ENCODE measurements at regions not wholly inside any gene's neighbourhood (a gene's known extent, or its start where the extent isn't known, plus 50 kb on each side); places are given as distances from the start of the nearest gene placed in this dataset.

DNA sequence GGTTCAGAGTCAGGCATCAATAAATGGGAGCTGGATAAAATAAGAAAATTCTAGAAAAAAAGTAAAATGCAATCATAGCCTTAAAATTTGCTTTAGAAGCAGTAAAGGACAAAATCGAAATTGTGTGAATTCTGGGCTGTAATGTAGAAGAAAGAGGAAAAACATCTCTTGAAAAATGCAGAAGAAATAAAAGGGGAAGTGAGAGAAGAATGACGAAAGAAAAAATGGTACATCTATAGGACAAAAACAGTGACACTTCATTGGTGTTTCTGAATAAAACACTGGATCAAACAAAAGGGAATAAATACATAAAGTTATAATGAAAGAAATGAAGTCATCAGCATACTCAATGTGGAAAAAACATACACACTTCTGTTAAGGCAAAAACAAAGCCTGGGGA, 642.3 kb downstream of the ACTL7B start:
- no peak for DNase-seq

GRCh38 chr9:108212184-108212583, 643.6 kb downstream of the ACTL7B start:
- no peak for DNase-seq

- no peak for DNase-seq
Observed at GRCh38 chr9:108211411-108211955, 644.3 kb downstream of the ACTL7B start.

DNA sequence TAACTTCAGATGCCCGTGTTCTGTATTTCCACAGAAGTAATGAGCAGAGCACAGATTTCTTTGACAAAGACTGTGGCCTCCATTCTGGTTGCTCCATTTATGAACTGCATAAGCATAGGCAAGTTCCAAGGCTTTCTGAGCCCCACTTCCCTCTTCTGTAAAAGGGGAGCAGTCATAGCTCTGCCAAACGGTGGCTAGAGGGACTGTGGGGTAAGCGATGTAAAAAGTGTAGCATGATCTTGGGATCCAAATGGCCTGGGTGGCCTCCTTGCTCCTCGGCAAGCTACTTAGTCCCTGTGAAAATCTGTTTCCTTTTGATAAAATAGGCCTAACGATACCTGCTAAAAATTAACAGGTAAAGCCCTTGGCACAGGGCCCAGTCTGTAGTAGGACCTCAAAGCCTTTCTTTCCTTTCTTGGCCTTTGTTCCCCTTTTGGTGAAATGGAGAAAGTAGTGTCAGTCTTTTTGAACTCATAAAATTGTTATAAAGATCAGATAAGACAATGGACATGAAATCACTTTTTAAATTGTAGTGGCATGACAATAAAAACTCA, 646.6 kb downstream of the ACTL7B start:
- no peak for DNase-seq

DNA sequence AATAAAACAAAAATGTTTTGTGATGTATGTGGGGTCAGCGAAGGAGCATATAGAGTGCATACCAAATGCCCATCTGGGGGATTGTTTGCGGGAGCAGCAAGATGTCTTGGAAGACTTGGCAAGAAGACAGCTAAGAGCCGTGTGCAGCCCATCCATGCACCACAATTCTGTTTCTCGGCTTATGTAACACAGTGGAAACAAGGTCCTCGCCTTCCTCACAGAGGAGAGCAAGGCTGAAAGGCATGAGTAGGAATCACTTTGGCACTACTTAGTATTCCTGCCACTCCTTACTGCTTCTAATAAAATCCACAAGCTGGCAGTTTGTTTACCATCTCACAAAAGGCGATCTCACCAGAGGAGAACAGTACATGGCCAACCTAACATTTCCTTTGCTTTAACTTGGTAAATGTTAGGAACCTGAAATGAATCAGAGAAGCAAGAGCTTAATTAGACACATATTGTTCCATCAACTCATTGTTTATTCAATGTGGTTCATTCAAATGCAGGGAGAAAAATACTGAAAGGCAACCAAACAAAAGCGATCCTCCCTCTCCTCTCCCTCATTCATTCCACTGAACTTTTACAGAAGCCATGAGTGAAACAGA, 648.1 kb downstream of the ACTL7B start:
- DNase-seq = no peak

DNA sequence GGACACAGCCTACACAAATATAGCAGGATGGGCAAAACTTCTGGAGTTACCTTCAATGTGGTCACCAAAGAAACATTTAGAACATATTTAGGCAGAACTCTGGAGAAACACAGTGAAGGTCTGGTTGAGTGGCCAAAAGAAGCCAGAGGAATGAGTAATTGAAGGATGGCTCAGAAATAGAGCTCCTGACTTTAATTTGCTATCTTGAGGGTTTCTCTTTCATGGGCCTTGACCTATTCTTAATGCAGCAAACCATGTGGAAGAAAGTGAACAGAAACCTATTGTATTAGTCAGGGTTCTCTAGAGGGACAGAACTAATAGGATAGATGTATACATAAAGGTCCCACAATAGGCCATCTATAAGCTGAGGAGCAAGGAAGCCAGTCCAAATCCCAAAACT, 650.5 kb downstream of the ACTL7B start:
- DNase-seq = no peak

GRCh38 chr9:108197899-108198298, 657.9 kb downstream of the ACTL7B start:
- DNase-seq = no peak

GRCh38 chr9:108197008-108197365, 658.8 kb downstream of the ACTL7B start:
- no peak for DNase-seq

DNA sequence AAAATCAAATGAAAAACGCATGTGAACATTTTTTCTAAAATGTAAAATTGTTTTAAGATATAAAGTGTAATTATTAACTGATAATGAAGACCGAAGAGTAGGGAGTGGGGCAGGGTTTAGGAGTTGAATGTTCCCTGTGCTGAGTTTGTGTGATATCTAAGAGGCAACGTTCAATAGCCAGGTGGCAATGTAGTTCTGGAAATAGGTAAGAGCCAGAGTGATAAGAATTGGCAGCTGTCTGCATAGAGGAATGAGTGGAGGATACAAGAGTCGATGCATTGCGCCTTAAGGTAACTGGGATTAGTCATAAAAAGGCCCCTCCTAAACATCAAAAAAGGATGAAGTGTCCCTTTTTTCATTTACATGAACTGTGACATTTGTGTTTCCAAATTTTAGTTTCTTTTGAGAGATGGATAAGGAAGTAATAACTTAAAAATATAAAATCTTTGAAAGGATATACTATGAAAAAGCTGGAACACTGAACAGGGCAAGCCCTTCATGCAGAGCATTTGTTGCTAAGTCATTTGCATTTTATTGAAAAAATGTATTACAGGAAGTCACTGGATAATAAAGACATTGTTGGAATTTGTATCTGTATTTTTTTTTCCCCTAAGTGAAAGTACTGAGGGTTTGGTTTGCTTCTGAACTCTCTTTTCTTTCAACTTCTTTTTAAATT, 659.3 kb downstream of the ACTL7B start:
- DNase-seq = no peak

- no peak for DNase-seq
Observed at GRCh38 chr9:108194154-108194553, 661.6 kb downstream of the ACTL7B start.

GRCh38 chr9:108193026-108193710, 662.6 kb downstream of the ACTL7B start:
- DNase-seq = no peak

GRCh38 chr9:108191065-108191464, 664.7 kb downstream of the ACTL7B start:
- DNase-seq = no peak

- DNase-seq = no peak
Observed at GRCh38 chr9:108188976-108189375, 666.8 kb downstream of the ACTL7B start.

GRCh38 chr9:108188482-108188881, 667.3 kb downstream of the ACTL7B start:
- DNase-seq = no peak

GRCh38 chr9:108186642-108187395, 669.0 kb downstream of the ACTL7B start:
- DNase-seq = no peak

DNA sequence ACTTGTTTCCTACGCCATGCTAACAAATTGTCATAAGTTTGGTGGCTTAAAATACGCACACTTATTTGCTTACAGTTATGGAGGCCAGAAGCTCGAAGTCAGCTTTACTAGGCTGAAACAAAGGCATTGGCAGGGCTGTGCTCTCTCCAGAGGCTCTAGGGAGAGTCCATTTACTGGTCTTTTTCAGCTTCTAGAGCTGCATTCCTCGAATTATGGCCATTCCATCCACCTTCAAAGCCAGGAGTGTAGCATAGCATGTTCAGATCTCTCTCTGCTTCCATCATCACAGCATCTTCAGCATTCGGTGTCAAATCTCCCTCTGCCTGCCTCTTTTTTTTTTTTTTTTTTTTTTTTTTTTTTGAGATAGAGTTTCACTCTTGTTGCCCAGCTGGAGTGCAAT, 670.2 kb downstream of the ACTL7B start:
- no peak for DNase-seq

DNA sequence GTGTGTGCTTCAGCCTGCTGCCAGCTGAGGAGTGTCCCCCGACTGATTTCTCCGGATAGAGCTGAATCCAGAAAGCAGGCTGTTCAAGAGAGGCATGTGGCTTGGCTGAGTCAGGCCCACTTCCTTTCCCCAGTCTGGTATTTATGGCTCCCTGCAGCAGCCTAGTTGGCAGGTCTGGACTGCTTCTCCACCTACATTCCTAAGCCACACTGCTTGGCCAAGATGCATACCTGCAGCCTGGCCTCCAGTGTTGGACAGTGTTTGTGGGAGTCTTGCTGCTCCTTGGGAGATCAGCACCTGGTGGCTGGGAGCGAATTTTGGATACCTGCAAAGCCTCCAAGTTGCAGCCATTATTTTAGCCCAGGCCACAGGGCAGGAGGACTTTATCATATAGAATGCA, 670.8 kb downstream of the ACTL7B start:
- DNase-seq = no peak

DNA sequence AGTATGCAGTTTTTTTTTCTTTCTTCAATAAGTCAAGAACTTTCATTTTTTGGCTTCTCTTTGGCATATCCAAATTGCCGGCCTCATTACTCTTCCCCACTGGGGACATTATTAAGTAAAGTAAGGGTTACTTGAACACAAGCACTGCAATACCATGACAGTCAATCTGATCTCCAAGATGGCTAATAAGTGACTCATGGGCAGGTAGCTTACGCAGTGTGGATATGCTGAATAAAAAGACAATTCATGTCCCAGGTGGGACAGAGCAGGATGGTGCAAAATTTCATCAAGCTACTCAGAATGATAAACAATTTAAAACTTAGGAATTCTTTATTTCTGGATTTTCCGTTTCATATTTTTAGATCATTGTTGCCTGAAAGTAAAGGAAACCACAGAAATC, 671.8 kb downstream of the ACTL7B start:
- DNase-seq = no peak

- peak; percentile 4 for DNase-seq
Observed at GRCh38 chr9:108182950-108183381, 672.8 kb downstream of the ACTL7B start.

GRCh38 chr9:108182270-108182669, 673.5 kb downstream of the ACTL7B start:
- no peak for DNase-seq

DNA sequence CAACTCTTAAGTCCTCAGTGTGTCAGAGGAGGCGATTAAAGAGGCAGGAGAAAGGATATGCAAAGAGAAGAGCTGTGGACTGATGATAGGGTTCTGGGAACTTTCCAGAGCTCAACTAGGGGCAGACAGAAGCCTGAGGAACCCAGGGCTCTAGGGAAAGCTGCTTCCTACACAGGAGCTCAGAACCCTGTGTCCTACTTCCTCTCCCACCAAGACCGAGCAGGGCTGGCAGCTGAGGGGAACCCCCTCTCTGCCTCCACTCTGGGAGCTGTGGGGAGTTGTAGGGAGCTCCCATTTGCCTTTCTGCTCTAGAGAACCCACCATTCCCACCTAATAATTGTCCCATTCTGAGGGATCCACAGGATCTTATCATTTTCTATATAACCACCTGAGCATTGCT, 674.3 kb downstream of the ACTL7B start:
- DNase-seq = no peak

GRCh38 chr9:108180541-108180940, 675.2 kb downstream of the ACTL7B start:
- no peak for DNase-seq

- no peak for DNase-seq
Observed at GRCh38 chr9:108178318-108178717, 677.5 kb downstream of the ACTL7B start.

All from CD4-positive, alpha-beta T cell treated with Interleukin-21 for 1 hour (primary cell).